GM23338 (cell line): ENCODE measurements at regions not wholly inside any gene's neighbourhood (a gene's known extent, or its start where the extent isn't known, plus 50 kb on each side); places are given as distances from the start of the nearest gene placed in this dataset.

Experiments
- ATAC-seq: fragments of 200-7000 bp; cut with Tn5 transposase; 3 replicates; pipeline ENCODE4 v1.9.1; 2020
- DNase-seq: peaks from one replicate; pipeline ENCODE4 v3.0.0-alpha.2; 2015; ENCODE audit warnings: low spot score
- H2AFZ ChIP-seq: fragments of 200-600 bp; sonication (generic); 2 replicates; pipeline ENCODE4 v1.8.0; 2016; ENCODE audit warnings: antibody characterized with exemption, mild to moderate bottlenecking, moderate library complexity
- H3F3A ChIP-seq: fragments of 200-600 bp; sonication (generic); replicated peaks from 2 replicates; pipeline ENCODE4 v1.8.0; 2017; ENCODE audit warnings: antibody characterized with exemption, mixed run types, low read depth
- H3K27ac ChIP-seq: fragments of 200-600 bp; sonication (generic); 2 replicates; pipeline ENCODE4 v1.6.1; 2016; ENCODE audit warnings: low read depth
- H3K27me3 ChIP-seq: fragments of 200-600 bp; sonication (generic); 2 replicates; pipeline ENCODE4 v1.8.0; 2016; ENCODE audit warnings: mild to moderate bottlenecking, mixed run types, moderate library complexity; ENCODE audit not compliant: insufficient read depth
- H3K36me3 ChIP-seq: fragments of 200-600 bp; sonication (generic); 2 replicates; pipeline ENCODE4 v1.8.0; 2016; ENCODE audit warnings: mild to moderate bottlenecking; ENCODE audit not compliant: insufficient read depth
- H3K4me1 ChIP-seq: fragments of 200-600 bp; sonication (generic); 2 replicates; pipeline ENCODE4 v1.8.0; 2016; ENCODE audit warnings: mild to moderate bottlenecking, moderate library complexity; ENCODE audit not compliant: insufficient read depth
- H3K4me2 ChIP-seq: fragments of 200-600 bp; sonication (generic); 2 replicates; pipeline ENCODE4 v1.7.1; 2017; ENCODE audit warnings: mixed run types
- H3K4me3 ChIP-seq: fragments of 200-600 bp; sonication (generic); 2 replicates; pipeline ENCODE4 v1.6.1; 2016; ENCODE audit warnings: mixed run types
- H3K79me2 ChIP-seq: fragments of 200-600 bp; sonication (generic); replicated peaks from 2 replicates; pipeline ENCODE4 v1.8.0; 2017; ENCODE audit warnings: mild to moderate bottlenecking; ENCODE audit not compliant: insufficient read depth
- H3K9me2 ChIP-seq: fragments of 200-600 bp; sonication (generic); 2 replicates; pipeline ENCODE4 v1.8.0; 2017; ENCODE audit not compliant: insufficient read depth
- H4K20me1 ChIP-seq: fragments of 200-600 bp; sonication (generic); replicated peaks from 2 replicates; pipeline ENCODE4 v1.8.0; 2017; ENCODE audit warnings: mild to moderate bottlenecking; ENCODE audit not compliant: insufficient read depth
- H3K27ac Mint-ChIP-seq: 2 replicates; pipeline ENCODE4 v1.8.0; 2020; ENCODE audit warnings: inconsistent platforms, mild to moderate bottlenecking, moderate library complexity, mixed read lengths
- H3K27me3 Mint-ChIP-seq: 3 replicates; pipeline ENCODE4 v1.8.0; 2022; ENCODE audit warnings: low read depth, mild to moderate bottlenecking, moderate library complexity, mixed read lengths, inconsistent platforms; ENCODE audit not compliant: insufficient read depth, poor library complexity
- H3K36me3 Mint-ChIP-seq: 3 replicates; pipeline ENCODE4 v1.8.0; 2021; ENCODE audit warnings: low read depth, mild to moderate bottlenecking, inconsistent platforms, moderate library complexity, mixed read lengths
- H3K4me1 Mint-ChIP-seq: 3 replicates; pipeline ENCODE4 v1.8.0; 2020; ENCODE audit warnings: mild to moderate bottlenecking, inconsistent platforms, mixed read lengths
- H3K4me3 Mint-ChIP-seq: 3 replicates; pipeline ENCODE4 v1.8.0; 2021; ENCODE audit warnings: moderate library complexity, mild to moderate bottlenecking, inconsistent platforms, mixed read lengths
- H3K9me3 Mint-ChIP-seq: 3 replicates; pipeline ENCODE4 v1.8.0; 2020; ENCODE audit warnings: moderate library complexity, mild to moderate bottlenecking, inconsistent platforms, mixed read lengths
- CREB1 ChIP-seq: fragments of 250-450 bp; sonication (Bioruptor Pico); IDR thresholded peaks from 2 replicates; pipeline ENCODE4 v1.5.0; 2020; ENCODE audit warnings: low read depth, mild to moderate bottlenecking, moderate library complexity
- ETS1 ChIP-seq: IDR thresholded peaks from 2 replicates; pipeline ENCODE4 v1.6.1; 2016; ENCODE audit warnings: antibody characterized with exemption
- EZH2phosphoT487 ChIP-seq: fragments of 200-600 bp; sonication (generic); IDR thresholded peaks from one replicate; pipeline ENCODE4 v1.8.1; 2018; ENCODE audit warnings: antibody characterized with exemption; ENCODE audit not compliant: unreplicated experiment
- JUNB ChIP-seq: IDR thresholded peaks from one replicate; pipeline ENCODE4 v1.6.1; 2016; ENCODE audit warnings: antibody characterized with exemption; ENCODE audit not compliant: unreplicated experiment
- NANOG ChIP-seq: IDR thresholded peaks from 2 replicates; pipeline ENCODE4 v1.6.1; 2016; ENCODE audit warnings: antibody characterized with exemption, borderline replicate concordance
- POLR2AphosphoS5 ChIP-seq: IDR thresholded peaks from 2 replicates; pipeline ENCODE4 v1.6.1; 2016; ENCODE audit warnings: antibody characterized with exemption, low read depth
- ZNF114 ChIP-seq: fragments of 250-450 bp; sonication (Bioruptor Pico); IDR thresholded peaks from 2 replicates; pipeline ENCODE4 v1.5.0; 2020; ENCODE audit warnings: mild to moderate bottlenecking, moderate library complexity
- ZNF462 ChIP-seq: fragments of 250-450 bp; sonication (Bioruptor Pico); IDR thresholded peaks from 2 replicates; pipeline ENCODE4 v1.5.0; 2020; ENCODE audit warnings: mild to moderate bottlenecking, moderate library complexity
- TF ChIP-seq, protein P1 (sequence below), 2 experiments: fragments of 200-600 bp in 1 of 2; sonication (generic) in 1 of 2; conservative IDR thresholded peaks; 2 replicates each; pipeline versions ENCODE4 v1.5.1 to v1.6.1; 2016 to 2017; ENCODE audit warnings: antibody characterized with exemption in 2 of 2, low read depth in 2 of 2, mild to moderate bottlenecking in 2 of 2, moderate library complexity in 1 of 2

GRCh38 chrX:131397891-131398290, 108.8 kb upstream of the IGSF1 start:
- H3K27me3 Mint-ChIP-seq, result peaks cover 3% of the 10 kb centered on the region
- TF ChIP-seq CREB1 (CRISPR knock-in tag) (no peak), ZNF462 (CRISPR knock-in tag) (no peak), EZH2phosphoT487 (no peak), NANOG (no peak), POLR2AphosphoS5 (no peak), ZNF114 (CRISPR knock-in tag) (no peak), ETS1 (no peak), JUNB (no peak)
- TF ChIP-seq, protein P1, sequence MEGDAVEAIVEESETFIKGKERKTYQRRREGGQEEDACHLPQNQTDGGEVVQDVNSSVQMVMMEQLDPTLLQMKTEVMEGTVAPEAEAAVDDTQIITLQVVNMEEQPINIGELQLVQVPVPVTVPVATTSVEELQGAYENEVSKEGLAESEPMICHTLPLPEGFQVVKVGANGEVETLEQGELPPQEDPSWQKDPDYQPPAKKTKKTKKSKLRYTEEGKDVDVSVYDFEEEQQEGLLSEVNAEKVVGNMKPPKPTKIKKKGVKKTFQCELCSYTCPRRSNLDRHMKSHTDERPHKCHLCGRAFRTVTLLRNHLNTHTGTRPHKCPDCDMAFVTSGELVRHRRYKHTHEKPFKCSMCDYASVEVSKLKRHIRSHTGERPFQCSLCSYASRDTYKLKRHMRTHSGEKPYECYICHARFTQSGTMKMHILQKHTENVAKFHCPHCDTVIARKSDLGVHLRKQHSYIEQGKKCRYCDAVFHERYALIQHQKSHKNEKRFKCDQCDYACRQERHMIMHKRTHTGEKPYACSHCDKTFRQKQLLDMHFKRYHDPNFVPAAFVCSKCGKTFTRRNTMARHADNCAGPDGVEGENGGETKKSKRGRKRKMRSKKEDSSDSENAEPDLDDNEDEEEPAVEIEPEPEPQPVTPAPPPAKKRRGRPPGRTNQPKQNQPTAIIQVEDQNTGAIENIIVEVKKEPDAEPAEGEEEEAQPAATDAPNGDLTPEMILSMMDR (conservative IDR thresholded peaks at IDR 0.05; ENCODE audit: low read depth in 2 of 2), result no peak
- H3K27ac Mint-ChIP-seq, result no peak overlapping the region
- H3K27me3 ChIP-seq, result no peaks in the 10 kb centered on the region
- no peak overlapping the region for H3K27ac ChIP-seq
- no peak overlapping the region for H3K4me3 ChIP-seq
- peaks cover 16% of the 10 kb centered on the region; the same call in 2 of the 3 replicates for H3K4me1 Mint-ChIP-seq
- no peak overlapping the region for H2AFZ ChIP-seq
- ATAC-seq (no peak), DNase-seq (no peak)
- no peaks in the 10 kb centered on the region for H3K9me2 ChIP-seq
- H3K4me2 ChIP-seq, result no peak overlapping the region
- no peaks in the 10 kb centered on the region for H3K9me3 Mint-ChIP-seq
- no peaks in the 10 kb centered on the region for H3K79me2 ChIP-seq
- H4K20me1 ChIP-seq, result no peaks in the 10 kb centered on the region
- H3F3A ChIP-seq, result no peaks in the 10 kb centered on the region
- no peaks in the 10 kb centered on the region for H3K36me3 ChIP-seq
- H3K4me1 ChIP-seq, result peaks cover 17% of the 10 kb centered on the region
- no peaks in the 10 kb centered on the region; the same call in 2 of the 3 replicates for H3K36me3 Mint-ChIP-seq
- no peak overlapping the region for H3K4me3 Mint-ChIP-seq
